Ovary (tissue), 7 donors: ENCODE measurements at regions not wholly inside any gene's neighbourhood (a gene's known extent, or its start where the extent isn't known, plus 50 kb on each side); places are given as distances from the start of the nearest gene placed in this dataset.

Source experiments
- DNase-seq, 5 donors: peaks; one replicate each; pipeline ENCODE4 v3.0.0-alpha.2; 2019 to 2020
- H3K27ac ChIP-seq, 2 donors: fragments of 200-600 bp; one replicate each; pipeline versions ENCODE4 v1.5.1 to v1.8.0; 2019 to 2022
- H3K27me3 ChIP-seq: fragments of 200-600 bp; one replicate; pipeline ENCODE4 v1.8.0; 2022
- H3K36me3 ChIP-seq: fragments of 200-600 bp; sonication (generic); one replicate; pipeline ENCODE4 v1.5.1; 2019
- H3K4me1 ChIP-seq: one replicate; pipeline ENCODE4 v1.8.1; 2013; ENCODE audit warnings: mild to moderate bottlenecking, moderate library complexity; ENCODE audit not compliant: insufficient read depth
- H3K4me3 ChIP-seq: fragments of 200-600 bp; sonication (generic); one replicate; pipeline ENCODE4 v1.5.1; 2017
- H3K9me3 ChIP-seq, 2 donors: fragments of 200-600 bp in 1 of 2; sonication (generic) in 1 of 2; one replicate each; pipeline versions ENCODE4 v1.5.1 to v1.8.1; 2013 to 2019; ENCODE audit warnings: mild to moderate bottlenecking in 1 of 2, moderate library complexity in 1 of 2
- CTCF ChIP-seq, 3 donors: fragments of 450-650 bp in 2 of 3; fragments of 200-600 bp in 1 of 3; IDR thresholded peaks; one replicate each; pipeline versions ENCODE4 v1.5.1 to v1.8.0; 2016 to 2022; ENCODE audit warnings: antibody characterized with exemption in 3 of 3, mild to moderate bottlenecking in 1 of 3
- EP300 ChIP-seq: sonication (generic); formaldehyde crosslinking; IDR thresholded peaks from one replicate; pipeline ENCODE4 v1.6.1; 2017; ENCODE audit warnings: antibody characterized with exemption
- POLR2A ChIP-seq: fragments of 450-650 bp; IDR thresholded peaks from one replicate; pipeline ENCODE4 v1.6.1; 2017; ENCODE audit warnings: antibody characterized with exemption, mild to moderate bottlenecking, moderate library complexity
- WGBS, 3 donors: extraction: QIAGEN DNeasy Blood & Tissue Kit in 1 of 3; methylation state at CpG; one replicate each; pipeline versions ENCODE4 v1.1.5 to v1.1.7; 2013 to 2017; 5-methylcytosine and 5-hydroxymethylcytosine counted together
- intact Hi-C, 4 donors: fragments of 100-400 bp; cut with DNase I; formaldehyde crosslinking; loops; one replicate each; pipeline versions ENCODE4 v1.11.0 to v1.15.1; 2022 to 2023
- donor health status: DM: no; HTN: no; CAD: no; lungs with moderate emphysema.
- donor health status: DM: no; HTN: no; CAD: no.
- donor health status: Bipolar disorder and iron deficiency.
- donor health status: DM: no; HTN: no; CAD: no.
- donor health status: DM: yes; HTN: yes; CAD: no.

GRCh38 chr3:34925851-34926250, 713.5 kb upstream of the ARPP21 start:
- Histone ChIP-seq H3K4me3 (no peak overlapping the region), H3K27me3 (no peaks in the 10 kb centered on the region), H3K9me3 (no peaks in the 10 kb centered on the region), H3K4me1 (no peaks in the 10 kb centered on the region), H3K36me3 (no peaks in the 10 kb centered on the region), H3K27ac (no peak overlapping the region)
- intact Hi-C loops, result no loop called here
- TF ChIP-seq EP300 (no peak), POLR2A (no peak), CTCF (IDR thresholded peaks at IDR 0.05) (no peak)
- DNase-seq, result no peak
- WGBS, 3 donors, result 39 to 85% (median 69%) methylated on average over 1 of the region's 1 CpG

- H3K36me3 ChIP-seq, result no peaks in the 10 kb centered on the region
- no peaks in the 10 kb centered on the region for H3K27me3 ChIP-seq
- no peak for DNase-seq
- H3K4me3 ChIP-seq, result no peak overlapping the region
- intact Hi-C loops, result no loop called here
- no peaks in the 10 kb centered on the region for H3K9me3 ChIP-seq
- no peaks in the 10 kb centered on the region for H3K4me1 ChIP-seq
- TF ChIP-seq EP300 (no peak), POLR2A (no peak)
- no peak overlapping the region for H3K27ac ChIP-seq
These were observed 710.3 kb upstream of the ARPP21 start for GRCh38 chr3:34929036-34929435.

GRCh38 chr3:34934660-34935059, 704.7 kb upstream of the ARPP21 start:
- Histone ChIP-seq H3K36me3 (no peaks in the 10 kb centered on the region), H3K27ac (no peak overlapping the region), H3K4me1 (no peaks in the 10 kb centered on the region), H3K4me3 (no peak overlapping the region), H3K9me3 (no peaks in the 10 kb centered on the region), H3K27me3 (no peaks in the 10 kb centered on the region)
- intact Hi-C loops, result no loop called here
- no peak for DNase-seq
- TF ChIP-seq EP300, result no peak

GRCh38 chr3:34938784-34939183, 700.5 kb upstream of the ARPP21 start:
- TF ChIP-seq EP300 (no peak), POLR2A (no peak), CTCF (IDR thresholded peaks at IDR 0.05) (no peak)
- no peaks in the 10 kb centered on the region for H3K4me1 ChIP-seq
- H3K36me3 ChIP-seq, result no peaks in the 10 kb centered on the region
- H3K9me3 ChIP-seq, result no peaks in the 10 kb centered on the region
- H3K4me3 ChIP-seq, result no peak overlapping the region
- WGBS, 3 donors, result 87 to 90% (median 89%) methylated on average over 1 of the region's 1 CpG
- DNase-seq, result no peak
- H3K27me3 ChIP-seq, result no peaks in the 10 kb centered on the region
- intact Hi-C loops, result no loop called here
- no peak overlapping the region for H3K27ac ChIP-seq

GRCh38 chr3:34942256-34942655, 697.1 kb upstream of the ARPP21 start:
- no peak overlapping the region for H3K4me3 ChIP-seq
- H3K36me3 ChIP-seq, result no peaks in the 10 kb centered on the region
- H3K9me3 ChIP-seq, result no peaks in the 10 kb centered on the region
- no peak overlapping the region for H3K27ac ChIP-seq
- H3K27me3 ChIP-seq, result no peaks in the 10 kb centered on the region
- no peak for DNase-seq
- intact Hi-C loops, result no loop called here
- H3K4me1 ChIP-seq, result no peaks in the 10 kb centered on the region
- TF ChIP-seq POLR2A, result no peak

GRCh38 chr3:34947834-34948233, 691.5 kb upstream of the ARPP21 start:
- DNase-seq, result no peak
- no peak overlapping the region for H3K27ac ChIP-seq
- H3K27me3 ChIP-seq, result no peaks in the 10 kb centered on the region
- H3K4me1 ChIP-seq, result no peaks in the 10 kb centered on the region
- H3K9me3 ChIP-seq, result no peaks in the 10 kb centered on the region
- H3K36me3 ChIP-seq, result no peaks in the 10 kb centered on the region
- TF ChIP-seq POLR2A (no peak), EP300 (no peak), CTCF (IDR thresholded peaks at IDR 0.05) (no peak)
- H3K4me3 ChIP-seq, result no peak overlapping the region
- intact Hi-C loops, result no loop called here
